RWPE1 (cell line): ENCODE measurements at regions not wholly inside any gene's neighbourhood (a gene's known extent, or its start where the extent isn't known, plus 50 kb on each side); places are given as distances from the start of the nearest gene placed in this dataset.

Source experiments
- CTCF ChIA-PET: fragments of 350-600 bp; sonication (Branson Sonifier 250); formaldehyde crosslinking; extraction: SDS; loops from one replicate; lab custom pipeline; 2021; lab: Yijun Ruan, JAX
- POLR2A ChIA-PET: fragments of 400-600 bp; formaldehyde crosslinking; extraction: SDS; loops from one replicate; lab custom pipeline; 2020; ENCODE audit warnings: antibody characterized with exemption; ENCODE audit not compliant: low non-redundant PET; lab: Yijun Ruan, JAX
- DNase-seq: peaks from one replicate; pipeline ENCODE4 v3.0.0; 2012; ENCODE audit warnings: low spot score
- H3K27ac ChIP-seq: fragments of 450-650 bp; 2 replicates; pipeline ENCODE4 v1.5.1; 2017
- CTCF ChIP-seq: fragments of 450-650 bp; conservative IDR thresholded peaks from 2 replicates; pipeline ENCODE4 v1.5.1; 2017; ENCODE audit warnings: low read depth, mild to moderate bottlenecking

DNA sequence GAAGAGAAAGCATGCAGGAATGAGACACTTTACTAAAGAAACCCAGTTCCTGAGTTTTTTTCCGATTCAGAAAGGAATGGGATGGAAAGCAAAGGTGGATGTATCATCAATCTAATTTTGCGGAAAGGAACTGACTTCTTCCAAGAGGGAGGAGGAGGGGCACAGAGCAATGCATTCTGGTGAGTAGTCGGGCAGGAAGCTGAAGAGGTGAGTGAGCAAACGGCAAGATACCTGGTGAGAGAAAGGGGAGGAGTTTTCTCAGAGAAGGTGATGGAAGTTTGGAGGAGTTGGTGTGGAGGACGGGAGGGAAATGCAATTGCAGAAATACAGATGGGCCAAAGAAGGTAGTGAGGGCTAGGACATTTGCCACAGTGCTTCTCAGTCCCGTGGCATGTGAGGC lies 713.2 kb downstream of the KCNJ2 start:
- no peak overlapping the region for H3K27ac ChIP-seq
- POLR2A ChIA-PET: no interaction called here
- CTCF ChIA-PET: no interaction called here
- no peak for DNase-seq
- no peak for TF ChIP-seq CTCF

GRCh38 chr17:70886648-70887047 lies 717.3 kb downstream of the KCNJ2 start:
- no peak for TF ChIP-seq CTCF
- ChIA-PET CTCF (no interaction called here), POLR2A (no interaction called here)
- DNase-seq: no peak
- no peak overlapping the region for H3K27ac ChIP-seq

DNA sequence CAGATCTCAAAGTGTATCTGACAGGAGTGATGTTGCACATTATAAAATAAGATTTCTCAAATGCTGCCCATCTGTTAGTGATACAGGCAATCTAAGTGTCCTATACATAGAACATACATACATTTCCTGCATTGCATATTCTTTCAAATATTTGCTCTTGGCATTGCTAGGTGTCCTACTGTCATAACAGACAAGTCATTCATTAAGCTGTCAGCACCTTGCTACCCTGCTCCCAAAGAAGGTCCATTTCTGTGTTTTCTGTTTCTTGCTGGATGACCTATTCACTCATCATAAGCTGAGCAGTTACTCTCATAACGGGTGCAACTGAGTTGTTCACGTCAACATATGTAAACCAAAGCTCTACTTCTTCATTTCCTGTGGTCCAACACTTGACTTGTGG lies 719.0 kb downstream of the KCNJ2 start:
- TF ChIP-seq CTCF: no peak
- POLR2A ChIA-PET: no interaction called here
- DNase-seq: no peak
- CTCF ChIA-PET: no interaction called here
- no peak overlapping the region for H3K27ac ChIP-seq

GRCh38 chr17:70891306-70891705 lies 722.0 kb downstream of the KCNJ2 start:
- no peak for TF ChIP-seq CTCF
- ChIA-PET CTCF (no interaction called here), POLR2A (no interaction called here)
- H3K27ac ChIP-seq: no peak overlapping the region
- DNase-seq: no peak

GRCh38 chr17:70892527-70892926 lies 723.2 kb downstream of the KCNJ2 start:
- POLR2A ChIA-PET: no interaction called here
- no peak for TF ChIP-seq CTCF
- DNase-seq: no peak
- CTCF ChIA-PET: no interaction called here
- H3K27ac ChIP-seq: no peak overlapping the region

GRCh38 chr17:70896843-70897242 lies 727.5 kb downstream of the KCNJ2 start:
- DNase-seq: no peak
- CTCF ChIA-PET: no interaction called here
- TF ChIP-seq CTCF: no peak
- H3K27ac ChIP-seq: no peak overlapping the region
- POLR2A ChIA-PET: no interaction called here

- no peak overlapping the region for H3K27ac ChIP-seq
- POLR2A ChIA-PET: no interaction called here
- CTCF ChIA-PET: no interaction called here
- no peak for TF ChIP-seq CTCF
- no peak for DNase-seq
These were observed 728.1 kb downstream of the KCNJ2 start for GRCh38 chr17:70897446-70897845.
